Mesenchymal stem cell (in vitro differentiated cells and primary cell): ENCODE measurements at regions not wholly inside any gene's neighbourhood (a gene's known extent, or its start where the extent isn't known, plus 50 kb on each side); places are given as distances from the start of the nearest gene placed in this dataset.

Source experiments
- DNase-seq: peaks from one replicate; pipeline ENCODE4 v3.0.0-alpha.2; 2013
- H2AFZ ChIP-seq: one replicate; pipeline ENCODE4 v1.6.1; 2013; ENCODE audit warnings: low read depth, mild to moderate bottlenecking, control low read depth, inconsistent platforms, low read length, moderate library complexity
- H2AK5ac ChIP-seq: 2 replicates; pipeline ENCODE4 v1.6.1; 2013; ENCODE audit warnings: low read length, moderate library complexity, mild to moderate bottlenecking, inconsistent platforms; ENCODE audit not compliant: severe bottlenecking
- H2BK120ac ChIP-seq: one replicate; pipeline ENCODE4 v1.6.1; 2013; ENCODE audit warnings: low read depth, mild to moderate bottlenecking, inconsistent platforms, low read length, moderate library complexity
- H2BK12ac ChIP-seq, 2 experiments: one replicate each; pipeline ENCODE4 v1.6.1; 2013; ENCODE audit warnings: inconsistent platforms in 2 of 2, low read length in 2 of 2, mild to moderate bottlenecking in 2 of 2, moderate library complexity in 2 of 2, control low read depth in 1 of 2
- H2BK15ac ChIP-seq: one replicate; pipeline ENCODE4 v1.6.1; 2013; ENCODE audit warnings: mild to moderate bottlenecking, low read depth, inconsistent platforms; ENCODE audit not compliant: poor library complexity, severe bottlenecking
- H2BK5ac ChIP-seq: 2 replicates; pipeline ENCODE4 v1.6.1; 2013; ENCODE audit warnings: low read depth, mild to moderate bottlenecking, low read length, control low read depth, inconsistent platforms; ENCODE audit not compliant: poor library complexity, severe bottlenecking
- H3K14ac ChIP-seq, 2 experiments: one replicate each; pipeline ENCODE4 v1.6.1; 2013; ENCODE audit warnings: inconsistent platforms in 2 of 2, low read length in 2 of 2, control low read depth in 1 of 2, mild to moderate bottlenecking in 1 of 2, moderate library complexity in 1 of 2
- H3K18ac ChIP-seq, 2 experiments: one replicate each; pipeline ENCODE4 v1.6.1; 2013; ENCODE audit warnings: inconsistent platforms in 2 of 2, low read length in 2 of 2, control low read depth in 1 of 2, low read depth in 1 of 2, mild to moderate bottlenecking in 1 of 2
- H3K23ac ChIP-seq, 2 experiments: one replicate each; pipeline ENCODE4 v1.6.1; 2013; ENCODE audit warnings: inconsistent platforms in 2 of 2, low read length in 2 of 2, mild to moderate bottlenecking in 2 of 2, moderate library complexity in 2 of 2, control low read depth in 1 of 2
- H3K27ac ChIP-seq: 2 replicates; pipeline ENCODE4 v1.5.1; 2013; ENCODE audit warnings: mild to moderate bottlenecking, moderate library complexity, low read length, control low read depth, inconsistent platforms; ENCODE audit not compliant: poor library complexity, severe bottlenecking
- H3K27me3 ChIP-seq, 2 experiments: 2 replicates each; pipeline versions ENCODE4 v1.6.1 to v1.7.0; 2013; ENCODE audit warnings: low read length in 2 of 2, mild to moderate bottlenecking in 2 of 2, moderate library complexity in 2 of 2, control low read depth in 1 of 2, inconsistent platforms in 1 of 2; ENCODE audit not compliant: control insufficient read depth in 1 of 2, insufficient read depth in 1 of 2
- H3K36me3 ChIP-seq, 2 experiments: 2 replicates each; pipeline versions ENCODE4 v1.6.1 to v1.7.0; 2013; ENCODE audit warnings: low read length in 2 of 2, control low read depth in 1 of 2, inconsistent platforms in 1 of 2, low read depth in 1 of 2, mild to moderate bottlenecking in 1 of 2; ENCODE audit not compliant: insufficient read depth in 2 of 2, control insufficient read depth in 1 of 2
- H3K4ac ChIP-seq, 2 experiments: one replicate each; pipeline ENCODE4 v1.6.1; 2013; ENCODE audit warnings: inconsistent platforms in 2 of 2, low read length in 2 of 2, mild to moderate bottlenecking in 2 of 2, moderate library complexity in 2 of 2, control low read depth in 1 of 2, low read depth in 1 of 2
- H3K4me1 ChIP-seq: 2 replicates; pipeline ENCODE4 v1.6.1; 2013; ENCODE audit warnings: low read depth, low read length, control low read depth; ENCODE audit not compliant: control insufficient read depth, insufficient read depth
- H3K4me2 ChIP-seq: 2 replicates; pipeline ENCODE4 v1.6.1; 2013; ENCODE audit warnings: low read length, mild to moderate bottlenecking, inconsistent platforms; ENCODE audit not compliant: poor library complexity, severe bottlenecking
- H3K4me3 ChIP-seq, 2 experiments: 2 replicates each; pipeline versions ENCODE4 v1.5.1 to v1.7.0; 2013; ENCODE audit warnings: low read length in 2 of 2, mild to moderate bottlenecking in 2 of 2, control low read depth in 1 of 2, low read depth in 1 of 2; ENCODE audit not compliant: insufficient read depth in 1 of 2
- H3K79me1 ChIP-seq: replicated peaks from 2 replicates; pipeline ENCODE4 v1.6.1; 2013; ENCODE audit warnings: mild to moderate bottlenecking, control low read depth, low read length, inconsistent platforms; ENCODE audit not compliant: poor library complexity, severe bottlenecking
- H3K9ac ChIP-seq: 2 replicates; pipeline ENCODE4 v1.7.0; 2013; ENCODE audit warnings: mild to moderate bottlenecking, low read length, moderate library complexity
- H3K9me3 ChIP-seq: 2 replicates; pipeline ENCODE4 v1.7.0; 2013; ENCODE audit warnings: mild to moderate bottlenecking, low read length; ENCODE audit not compliant: control insufficient read depth
- H4K8ac ChIP-seq: one replicate; pipeline ENCODE4 v1.6.1; 2013; ENCODE audit warnings: inconsistent platforms, mild to moderate bottlenecking, low read length, moderate library complexity
- H4K91ac ChIP-seq: one replicate; pipeline ENCODE4 v1.6.1; 2013; ENCODE audit warnings: mild to moderate bottlenecking, low read length, inconsistent platforms
- WGBS: methylation state at CpG from one replicate; pipeline ENCODE4 v1.1.7; 2013; ENCODE audit warnings: mixed read lengths; 5-methylcytosine and 5-hydroxymethylcytosine counted together

- Histone ChIP-seq H2BK12ac (no peak overlapping the region), H2AK5ac (no peak overlapping the region), H3K27ac (no peak overlapping the region), H2BK15ac (no peak overlapping the region), H3K4ac (no peak overlapping the region), H3K4me3 (no peak overlapping the region), H2BK5ac (no peak overlapping the region), H3K4me1 (peaks cover 7% of the 10 kb centered on the region), H3K14ac (no peak overlapping the region), H3K9me3 (no peaks in the 10 kb centered on the region), H4K8ac (no peak overlapping the region), H3K9ac (no peak overlapping the region), H2AFZ (no peak overlapping the region), H4K91ac (no peak overlapping the region), H3K27me3 (no peaks in the 10 kb centered on the region), H3K4me2 (no peak overlapping the region), H3K79me1 (no peaks in the 10 kb centered on the region), H3K23ac (no peak overlapping the region), H3K36me3 (no peaks in the 10 kb centered on the region), H3K18ac (no peak overlapping the region), H2BK120ac (no peak overlapping the region)
- WGBS, result 95% methylated on average over 8 of the region's 8 CpGs
- no peak for DNase-seq
Measured at GRCh38 chr2:234374150-234374508, 122.8 kb downstream of the ARL4C start.

GRCh38 chr2:234373481-234374149, 123.3 kb downstream of the ARL4C start:
- Histone ChIP-seq H3K27me3 (no peaks in the 10 kb centered on the region), H2BK5ac (no peak overlapping the region), H3K4me2 (no peak overlapping the region), H3K18ac (no peak overlapping the region), H2BK120ac (no peak overlapping the region), H4K8ac (no peak overlapping the region), H3K23ac (no peak overlapping the region), H3K36me3 (no peaks in the 10 kb centered on the region), H3K4me3 (no peak overlapping the region), H3K14ac (no peak overlapping the region), H2AFZ (no peak overlapping the region), H3K79me1 (no peaks in the 10 kb centered on the region), H3K27ac (no peak overlapping the region), H3K4ac (no peak overlapping the region), H2AK5ac (peak overlapping the region; percentile 50), H2BK12ac (no peak overlapping the region), H3K9me3 (no peaks in the 10 kb centered on the region), H2BK15ac (no peak overlapping the region), H3K9ac (no peak overlapping the region), H4K91ac (no peak overlapping the region), H3K4me1 (peaks cover 9% of the 10 kb centered on the region)
- DNase-seq, result no peak
- WGBS, result 85% methylated on average over 10 of the region's 13 CpGs

- no peak overlapping the region for H2AFZ ChIP-seq
- no peak overlapping the region for H3K18ac ChIP-seq
- H3K4me1 ChIP-seq, result peaks cover 11% of the 10 kb centered on the region
- no peak overlapping the region for H3K9ac ChIP-seq
- H3K27me3 ChIP-seq, result no peaks in the 10 kb centered on the region
- H4K91ac ChIP-seq, result no peak overlapping the region
- DNase-seq, result no peak
- no peak overlapping the region for H3K4ac ChIP-seq
- peak overlapping the region; percentile 59 for H2AK5ac ChIP-seq
- H3K9me3 ChIP-seq, result no peaks in the 10 kb centered on the region
- H2BK5ac ChIP-seq, result no peak overlapping the region
- H3K4me3 ChIP-seq, result no peak overlapping the region
- H3K4me2 ChIP-seq, result no peak overlapping the region
- no peak overlapping the region for H2BK12ac ChIP-seq
- no peaks in the 10 kb centered on the region for H3K79me1 ChIP-seq
- no peak overlapping the region for H3K27ac ChIP-seq
- no peak overlapping the region for H2BK15ac ChIP-seq
- no peak overlapping the region for H3K14ac ChIP-seq
- no peaks in the 10 kb centered on the region for H3K36me3 ChIP-seq
- 91% methylated on average over 4 of the region's 4 CpGs for WGBS
- H4K8ac ChIP-seq, result no peak overlapping the region
- H3K23ac ChIP-seq, result no peak overlapping the region
- H2BK120ac ChIP-seq, result no peak overlapping the region
Measured at GRCh38 chr2:234373060-234373459, 123.8 kb downstream of the ARL4C start.

GRCh38 chr2:234372506-234372905, 124.4 kb downstream of the ARL4C start:
- H3K9ac ChIP-seq, result no peak overlapping the region
- no peak overlapping the region for H2BK120ac ChIP-seq
- no peak overlapping the region for H3K4me2 ChIP-seq
- peaks cover 13% of the 10 kb centered on the region for H3K4me1 ChIP-seq
- no peak overlapping the region for H3K27ac ChIP-seq
- H3K23ac ChIP-seq, result no peak overlapping the region
- no peak overlapping the region for H3K18ac ChIP-seq
- H4K91ac ChIP-seq, result no peak overlapping the region
- no peak overlapping the region for H3K4ac ChIP-seq
- no peak overlapping the region for H2AFZ ChIP-seq
- no peaks in the 10 kb centered on the region for H3K36me3 ChIP-seq
- no peak overlapping the region for H3K4me3 ChIP-seq
- no peak overlapping the region for H2BK5ac ChIP-seq
- 97% methylated on average over 1 of the region's 2 CpGs for WGBS
- no peak for DNase-seq
- no peaks in the 10 kb centered on the region for H3K27me3 ChIP-seq
- no peak overlapping the region for H4K8ac ChIP-seq
- no peak overlapping the region for H3K14ac ChIP-seq
- no peak overlapping the region for H2BK12ac ChIP-seq
- no peaks in the 10 kb centered on the region for H3K79me1 ChIP-seq
- no peak overlapping the region for H2BK15ac ChIP-seq
- H2AK5ac ChIP-seq, result no peak overlapping the region
- no peaks in the 10 kb centered on the region for H3K9me3 ChIP-seq
